Fibroblast of skin of scalp (primary cell): ENCODE measurements at regions not wholly inside any gene's neighbourhood (a gene's known extent, or its start where the extent isn't known, plus 50 kb on each side); places are given as distances from the start of the nearest gene placed in this dataset.
"Not testable (repeated sequence)": the region's sequence is repeated elsewhere in the genome, so short reads cannot be mapped to it uniquely, and the experiment has no call there.

ENCODE experiments used
- DNase-seq: peaks from one replicate; pipeline ENCODE4 v3.0.0-alpha.2; 2013

GRCh38 chr21:32886339-32886738 lies 114.8 kb upstream of the PAXBP1 start:
- no peak for DNase-seq

GRCh38 chr21:32887026-32887425 lies 115.5 kb upstream of the PAXBP1 start:
- DNase-seq: no peak

- DNase-seq: peak; percentile 90
Measured at GRCh38 chr21:32888971-32889370, 117.4 kb upstream of the PAXBP1 start.

- DNase-seq: peak; percentile 88
Measured at GRCh38 chr21:32889596-32889995, 118.0 kb upstream of the PAXBP1 start.

GRCh38 chr21:32894321-32894720 lies 122.8 kb upstream of the PAXBP1 start:
- DNase-seq: no peak

- no peak for DNase-seq
Measured at GRCh38 chr21:32900814-32901213, 124.9 kb upstream of the OLIG2 start.

GRCh38 chr21:32907521-32907920 lies 118.2 kb upstream of the OLIG2 start:
- DNase-seq: no peak

- DNase-seq: no peak
Measured at GRCh38 chr21:32908534-32908933, 117.2 kb upstream of the OLIG2 start.

GRCh38 chr21:32909393-32909792 lies 116.3 kb upstream of the OLIG2 start:
- DNase-seq: no peak

GRCh38 chr21:32914424-32915039 lies 111.2 kb upstream of the OLIG2 start:
- no peak for DNase-seq

- DNase-seq: no peak
Measured at GRCh38 chr21:32915099-32915498, 110.6 kb upstream of the OLIG2 start.

- no peak for DNase-seq
Measured at GRCh38 chr21:32916088-32916487, 109.6 kb upstream of the OLIG2 start.

GRCh38 chr21:32916522-32917099 lies 109.1 kb upstream of the OLIG2 start:
- DNase-seq: no peak

GRCh38 chr21:32917362-32918135 lies 108.2 kb upstream of the OLIG2 start:
- DNase-seq: peak; percentile 26

GRCh38 chr21:32918478-32919120 lies 107.1 kb upstream of the OLIG2 start:
- DNase-seq: no peak

- DNase-seq: no peak
Measured at GRCh38 chr21:32920474-32920873, 105.3 kb upstream of the OLIG2 start.

GRCh38 chr21:32921632-32922230 lies 104.0 kb upstream of the OLIG2 start:
- DNase-seq: no peak

- DNase-seq: no peak
Measured at GRCh38 chr21:32925098-32925497, 100.6 kb upstream of the OLIG2 start.

GRCh38 chr21:32929633-32930038 lies 96.1 kb upstream of the OLIG2 start:
- no peak for DNase-seq

GRCh38 chr21:32930673-32931072 lies 95.1 kb upstream of the OLIG2 start:
- no peak for DNase-seq

GRCh38 chr21:32934068-32934467 lies 91.7 kb upstream of the OLIG2 start:
- DNase-seq: not testable (repeated sequence)

GRCh38 chr21:32934829-32935228 lies 90.9 kb upstream of the OLIG2 start:
- no peak for DNase-seq
